Heart right ventricle (tissue), 16 donors: ENCODE measurements at regions not wholly inside any gene's neighbourhood (a gene's known extent, or its start where the extent isn't known, plus 50 kb on each side); places are given as distances from the start of the nearest gene placed in this dataset.

Experiments
- ATAC-seq, 8 donors: fragments of 200-7000 bp; cut with Tn5 transposase; one replicate each; pipeline ENCODE4 v1.9.1; 2020; ENCODE audit warnings: mild to moderate bottlenecking in 8 of 8, moderate library complexity in 8 of 8, moderate number of reproducible peaks in 1 of 8
- DNase-seq, 2 donors: peaks; one replicate each; pipeline ENCODE4 v3.0.0-alpha.2; 2020
- H3K27ac ChIP-seq, 10 donors: fragments of 200-600 bp; sonication (generic) in 2 of 10; one replicate each; pipeline versions ENCODE4 v1.5.0 to v1.8.0; 2020 to 2022; ENCODE audit warnings: mild to moderate bottlenecking in 3 of 10
- H3K27me3 ChIP-seq, 7 donors: fragments of 200-600 bp; one replicate each; pipeline ENCODE4 v1.8.0; 2021 to 2022; ENCODE audit warnings: mild to moderate bottlenecking in 2 of 7
- H3K36me3 ChIP-seq, 9 donors: fragments of 200-600 bp; sonication (generic) in 1 of 9; one replicate each; pipeline versions ENCODE4 v1.5.0 to v1.8.0; 2020 to 2022; ENCODE audit warnings: mild to moderate bottlenecking in 2 of 9
- H3K4me1 ChIP-seq, 9 donors: fragments of 200-600 bp; sonication (generic) in 1 of 9; one replicate each; pipeline versions ENCODE4 v1.5.0 to v1.8.0; 2020 to 2022; ENCODE audit warnings: mild to moderate bottlenecking in 4 of 9
- H3K4me3 ChIP-seq, 10 donors: fragments of 200-600 bp; sonication (generic) in 2 of 10; one replicate each; pipeline versions ENCODE4 v1.5.0 to v1.8.0; 2020 to 2022; ENCODE audit warnings: mild to moderate bottlenecking in 7 of 10, moderate library complexity in 2 of 10
- H3K9me3 ChIP-seq, 11 donors: fragments of 200-600 bp in 10 of 11; sonication (generic) in 2 of 11; one replicate each; pipeline versions ENCODE4 v1.5.0 to v1.8.0; 2013 to 2022; ENCODE audit warnings: mild to moderate bottlenecking in 2 of 11, control low read depth in 1 of 11, moderate library complexity in 1 of 11
- WGBS, 2 donors: extraction: QIAGEN DNeasy Blood & Tissue Kit; methylation state at CpG; one replicate each; pipeline ENCODE4 v1.1.7; 2013; ENCODE audit warnings: inconsistent platforms in 1 of 2; 5-methylcytosine and 5-hydroxymethylcytosine counted together
- intact Hi-C, 10 donors: fragments of 100-400 bp; cut with DNase I; formaldehyde crosslinking; loops; one replicate each; pipeline versions ENCODE4 v1.11.1 to v1.14.2; 2022
- TF ChIP-seq, protein P1 (sequence below), 9 donors: fragments of 200-600 bp; sonication (generic) in 2 of 9; IDR thresholded peaks; one replicate each; pipeline versions ENCODE4 v1.5.0 to v1.8.0; 2021 to 2022; ENCODE audit warnings: antibody characterized with exemption in 9 of 9, mild to moderate bottlenecking in 5 of 9, moderate library complexity in 1 of 9
- donor health status: Arrhythmogenic right ventricular cardiomyopathy.
- donor health status: ischemic (EF 13 %, LVEDD 7.1; RV severe dilation, severe dysfunction).
- donor health status: healthy with polysubstance abuse.
- donor health status: DM: no; HTN: yes; CAD: no.
- donor health status: DM: no; HTN: no; CAD: no.
- donor health status: ischemic (EF 25% LVEDD 6.9; RV normal size, moderate dysfunction).
- donor health status: ischemic (EF 25% LVEDD 5.7; RV mildly dilated, moderate dysfunction).
- donor health status: healthy.
- donor health status: DM: yes; HTN: yes; CAD: no.
- donor health status: Ischemic cardiomyopathy.
- donor health status: ischemic (EF 35%, LVEDD 5.7; RV mildly dilated, moderate dysfunction).
- donor health status: nonischemic (EF 11% LVEDD 7.7; RV severe dilation, severe dysfunction).
- donor health status: DM: yes; HTN: yes; CAD: no.
- donor health status: PGD.
- donor health status: ischemic (EF 29% LVEDD 5.4; RV normal size, mild dysfunction).
- donor health status: nonischemic (EF 23%, LVEDD 6.1; RV moderate dilation, normal function).

GRCh38 chr1:189605226-189605625 is 872.4 kb downstream of the BRINP3 start:
- no peak for ATAC-seq
- no peaks in the 10 kb centered on the region for H3K4me1 ChIP-seq
- no peak overlapping the region for H3K4me3 ChIP-seq
- no peaks in the 10 kb centered on the region for H3K27me3 ChIP-seq
- DNase-seq: no peak
- TF ChIP-seq, protein P1, sequence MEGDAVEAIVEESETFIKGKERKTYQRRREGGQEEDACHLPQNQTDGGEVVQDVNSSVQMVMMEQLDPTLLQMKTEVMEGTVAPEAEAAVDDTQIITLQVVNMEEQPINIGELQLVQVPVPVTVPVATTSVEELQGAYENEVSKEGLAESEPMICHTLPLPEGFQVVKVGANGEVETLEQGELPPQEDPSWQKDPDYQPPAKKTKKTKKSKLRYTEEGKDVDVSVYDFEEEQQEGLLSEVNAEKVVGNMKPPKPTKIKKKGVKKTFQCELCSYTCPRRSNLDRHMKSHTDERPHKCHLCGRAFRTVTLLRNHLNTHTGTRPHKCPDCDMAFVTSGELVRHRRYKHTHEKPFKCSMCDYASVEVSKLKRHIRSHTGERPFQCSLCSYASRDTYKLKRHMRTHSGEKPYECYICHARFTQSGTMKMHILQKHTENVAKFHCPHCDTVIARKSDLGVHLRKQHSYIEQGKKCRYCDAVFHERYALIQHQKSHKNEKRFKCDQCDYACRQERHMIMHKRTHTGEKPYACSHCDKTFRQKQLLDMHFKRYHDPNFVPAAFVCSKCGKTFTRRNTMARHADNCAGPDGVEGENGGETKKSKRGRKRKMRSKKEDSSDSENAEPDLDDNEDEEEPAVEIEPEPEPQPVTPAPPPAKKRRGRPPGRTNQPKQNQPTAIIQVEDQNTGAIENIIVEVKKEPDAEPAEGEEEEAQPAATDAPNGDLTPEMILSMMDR (IDR thresholded peaks at IDR 0.05): no peak
- H3K36me3 ChIP-seq: no peaks in the 10 kb centered on the region
- no peak overlapping the region for H3K27ac ChIP-seq
- WGBS, 2 donors: 66 to 71% methylated on average over 2 of the region's 2 CpGs
- intact Hi-C loops: no loop called here
- H3K9me3 ChIP-seq: peaks cover 0 to 7% (median 0%) of the 10 kb centered on the region in 11 donors

DNA sequence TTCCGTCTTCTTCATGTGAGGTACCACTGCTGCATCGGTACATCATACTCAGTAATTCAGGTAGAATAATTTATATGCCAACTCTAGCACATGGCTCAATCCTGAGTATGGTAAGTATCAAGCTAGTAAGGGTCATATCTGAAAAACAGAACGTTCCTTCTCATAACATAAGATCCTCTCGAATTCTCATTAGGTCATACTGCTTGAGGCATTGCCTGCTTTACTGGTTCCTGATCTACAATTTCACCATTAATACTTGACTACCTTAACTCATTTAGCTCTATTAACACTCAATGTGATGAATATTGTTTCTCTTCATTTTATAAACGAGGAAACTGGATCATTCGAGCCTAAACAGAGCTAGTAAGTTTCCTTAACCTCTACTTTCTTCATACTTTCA is 871.6 kb downstream of the BRINP3 start:
- H3K27me3 ChIP-seq: no peaks in the 10 kb centered on the region
- no peak overlapping the region for H3K4me3 ChIP-seq
- no peak overlapping the region for H3K27ac ChIP-seq
- ATAC-seq (no peak), DNase-seq (no peak)
- TF ChIP-seq, protein P1 (IDR thresholded peaks at IDR 0.05): no peak
- H3K36me3 ChIP-seq: no peaks in the 10 kb centered on the region
- intact Hi-C loops: no loop called here
- WGBS, 2 donors: 75 to 81% methylated on average over 6 of the region's 6 CpGs
- no peaks in the 10 kb centered on the region for H3K4me1 ChIP-seq
- peaks cover 0 to 7% (median 0%) of the 10 kb centered on the region in 11 donors for H3K9me3 ChIP-seq

GRCh38 chr1:189606795-189607476 is 870.7 kb downstream of the BRINP3 start:
- no peaks in the 10 kb centered on the region for H3K27me3 ChIP-seq
- TF ChIP-seq, protein P1 (IDR thresholded peaks at IDR 0.05): no peak
- WGBS, 2 donors: 64 to 67% methylated on average over 2 of the region's 2 CpGs
- H3K4me3 ChIP-seq: no peak overlapping the region
- DNase-seq: no peak
- H3K36me3 ChIP-seq: no peaks in the 10 kb centered on the region
- no peak overlapping the region for H3K27ac ChIP-seq
- intact Hi-C loops: no loop called here
- no peaks in the 10 kb centered on the region for H3K4me1 ChIP-seq
- H3K9me3 ChIP-seq: peaks cover 0 to 7% (median 0%) of the 10 kb centered on the region in 11 donors
- no peak for ATAC-seq

GRCh38 chr1:189607477-189608096 is 870.1 kb downstream of the BRINP3 start:
- 65 to 76% methylated on average over 1 of the region's 1 CpG for WGBS, 2 donors
- no peak for DNase-seq
- Histone ChIP-seq H3K27me3 (no peaks in the 10 kb centered on the region), H3K4me3 (no peak overlapping the region), H3K27ac (no peak overlapping the region), H3K36me3 (no peaks in the 10 kb centered on the region), H3K9me3 (peaks cover 0 to 7% (median 0%) of the 10 kb centered on the region in 11 donors), H3K4me1 (no peaks in the 10 kb centered on the region)
- TF ChIP-seq, protein P1 (IDR thresholded peaks at IDR 0.05): no peak
- intact Hi-C loops: no loop called here
- no peak for ATAC-seq
